HCT116 (cell line): ENCODE measurements at regions not wholly inside any gene's neighbourhood (a gene's known extent, or its start where the extent isn't known, plus 50 kb on each side); places are given as distances from the start of the nearest gene placed in this dataset.

Source experiments
- ATAC-seq: fragments of 200-7000 bp; cut with Tn5 transposase; 2 replicates; pipeline ENCODE4 v1.9.1; 2020; ENCODE audit warnings: mild to moderate bottlenecking, moderate library complexity
- BruUV-seq: library from RNA; stranded (reverse); fragments of 400-500 nt; replicated peaks from 2 replicates; lab custom pipeline; 2021; lab: Mats Ljungman, UMichigan
- CTCF ChIA-PET: fragments of 300-600 bp; sonication (Branson Sonifier 250); formaldehyde crosslinking; loops from one replicate; lab custom pipeline; 2021; ENCODE audit warnings: antibody characterized with exemption; lab: Charles Lee
- POLR2A ChIA-PET: fragments of 300-600, 350-600 bp; sonication (Branson Sonifier 250); formaldehyde crosslinking; loops from one replicate; lab custom pipeline; 2021; ENCODE audit warnings: antibody characterized with exemption; lab: Charles Lee
- RAD21 ChIA-PET, 2 experiments: fragments of 300-600 bp; sonication (Branson Sonifier 250); formaldehyde crosslinking; loops; one replicate each; lab custom pipeline; 2023; ENCODE audit warnings: low total read pairs in 2 of 2; ENCODE audit not compliant: uncharacterized antibody in 2 of 2, unreplicated experiment in 2 of 2, low non-redundant PET in 1 of 2; lab: Charles Lee
- DNase-seq: peaks from one replicate; pipeline ENCODE4 v3.0.0-alpha.2; 2010; ENCODE audit warnings: low read depth, low spot score
- H2AFZ ChIP-seq: fragments of 200-600 bp; shearing (Covaris generic), sonication (generic); 2 replicates; pipeline ENCODE4 v1.6.1; 2017; ENCODE audit warnings: low read depth, mixed run types, mixed read lengths, antibody characterized with exemption, low read length; ENCODE audit not compliant: poor library complexity, severe bottlenecking
- H3K27ac ChIP-seq: 2 replicates; pipeline ENCODE4 v1.5.1; 2012; ENCODE audit warnings: low read depth, low read length
- H3K27me3 ChIP-seq: fragments of 200-600 bp; sonication (generic); 2 replicates; pipeline ENCODE4 v1.6.1; 2016; ENCODE audit warnings: mixed run types, low read length, mixed read lengths; ENCODE audit not compliant: insufficient read depth
- H3K36me3 ChIP-seq, 2 experiments: fragments of 200-500 bp in 1 of 2; fragments of 200-600 bp in 1 of 2; sonication (Bioruptor generic) in 1 of 2; sonication (generic) in 1 of 2; 2 replicates each; pipeline versions ENCODE4 v1.5.1 to v1.6.1; 2014 to 2016; ENCODE audit warnings: low read length in 2 of 2, inconsistent platforms in 1 of 2, mixed read lengths in 1 of 2, mixed run types in 1 of 2; ENCODE audit not compliant: insufficient read depth in 2 of 2, control insufficient read depth in 1 of 2
- H3K4me1 ChIP-seq, 2 experiments: fragments of 200-600 bp in 1 of 2; sonication (generic) in 1 of 2; 2 replicates each; pipeline versions ENCODE4 v1.5.1 to v1.6.1; 2012 to 2017; ENCODE audit warnings: low read length in 2 of 2, inconsistent platforms in 1 of 2, mild to moderate bottlenecking in 1 of 2, mixed read lengths in 1 of 2, mixed run types in 1 of 2, moderate library complexity in 1 of 2; ENCODE audit not compliant: insufficient read depth in 2 of 2, control insufficient read depth in 1 of 2
- H3K4me2 ChIP-seq: fragments of 200-600 bp; sonication (generic); 2 replicates; pipeline ENCODE4 v1.6.1; 2017; ENCODE audit warnings: mixed run types, low read length, mixed read lengths
- H3K4me3 ChIP-seq, 2 experiments: fragments of 200-600 bp in 1 of 2; sonication (generic) in 1 of 2; replicated peaks in 1 of 2; 2 replicates each; pipeline ENCODE4 v1.5.1; 2011 to 2016; ENCODE audit warnings: low read length in 2 of 2, control low read depth in 1 of 2, low read depth in 1 of 2, mild to moderate bottlenecking in 1 of 2, mixed read lengths in 1 of 2, mixed run types in 1 of 2
- H3K79me2 ChIP-seq: fragments of 200-600 bp; sonication (generic); 2 replicates; pipeline ENCODE4 v1.6.1; 2017; ENCODE audit warnings: mild to moderate bottlenecking, mixed run types, low read length, moderate library complexity, mixed read lengths; ENCODE audit not compliant: insufficient read depth
- H3K9ac ChIP-seq: fragments of 200-600 bp; sonication (generic); 2 replicates; pipeline ENCODE4 v1.6.1; 2016; ENCODE audit warnings: low read length, mixed read lengths
- H3K9me2 ChIP-seq: fragments of 200-600 bp; sonication (generic), shearing (Covaris generic); 2 replicates; pipeline ENCODE4 v1.6.1; 2017; ENCODE audit warnings: mixed run types, mild to moderate bottlenecking, moderate library complexity; ENCODE audit not compliant: insufficient read depth
- H3K9me3 ChIP-seq, 2 experiments: fragments of 200-500 bp in 1 of 2; fragments of 200-600 bp in 1 of 2; sonication (Bioruptor generic) in 1 of 2; sonication (generic) in 1 of 2; 2 replicates each; pipeline ENCODE4 v1.6.1; 2014 to 2017; ENCODE audit warnings: low read length in 2 of 2, mixed read lengths in 2 of 2, inconsistent platforms in 1 of 2, low read depth in 1 of 2, mild to moderate bottlenecking in 1 of 2, mixed run types in 1 of 2, moderate library complexity in 1 of 2; ENCODE audit not compliant: control insufficient read depth in 1 of 2, insufficient read depth in 1 of 2
- H4K20me1 ChIP-seq: fragments of 200-600 bp; sonication (generic), shearing (Covaris generic); 2 replicates; pipeline ENCODE4 v1.6.1; 2017; ENCODE audit warnings: mixed run types, mild to moderate bottlenecking, moderate library complexity; ENCODE audit not compliant: insufficient read depth
- CBX3 ChIP-seq: IDR thresholded peaks from 2 replicates; pipeline ENCODE4 v1.6.1; 2012; ENCODE audit warnings: low read depth
- CTCF ChIP-seq, 3 experiments: fragments of 200-600 bp in 1 of 3; sonication (generic) in 1 of 3; IDR thresholded peaks in 2 of 3; conservative IDR thresholded peaks in 1 of 3; 2 replicates each; pipeline ENCODE4 v1.5.1; 2012 to 2017; ENCODE audit warnings: low read depth in 2 of 3, low read length in 2 of 3, antibody characterized with exemption in 1 of 3, borderline replicate concordance in 1 of 3, control low read depth in 1 of 3, mild to moderate bottlenecking in 1 of 3, mixed read lengths in 1 of 3, mixed run types in 1 of 3, moderate library complexity in 1 of 3; ENCODE audit not compliant: insufficient read depth in 1 of 3
- ELF1 ChIP-seq: IDR thresholded peaks from 2 replicates; pipeline ENCODE4 v1.6.1; 2012; ENCODE audit warnings: low read depth, borderline replicate concordance
- EZH2 ChIP-seq: fragments of 200-600 bp; sonication (generic); IDR thresholded peaks from 2 replicates; pipeline ENCODE4 v1.6.1; 2017; ENCODE audit warnings: antibody characterized with exemption, mixed run types
- EZH2phosphoT487 ChIP-seq: fragments of 200-600 bp; IDR thresholded peaks from 2 replicates; pipeline ENCODE4 v1.6.1; 2018; ENCODE audit warnings: antibody characterized with exemption, borderline replicate concordance
- JUND ChIP-seq: IDR thresholded peaks from 2 replicates; pipeline ENCODE4 v1.6.1; 2012
- RAD21 ChIP-seq: IDR thresholded peaks from 2 replicates; pipeline ENCODE4 v1.6.1; 2012; ENCODE audit warnings: low read depth, mild to moderate bottlenecking
- SIN3A ChIP-seq: IDR thresholded peaks from 2 replicates; pipeline ENCODE4 v1.6.1; 2012; ENCODE audit warnings: low read depth
- SP1 ChIP-seq: IDR thresholded peaks from 2 replicates; pipeline ENCODE4 v1.6.1; 2012; ENCODE audit warnings: low read depth
- SRF ChIP-seq: IDR thresholded peaks from 2 replicates; pipeline ENCODE4 v1.6.1; 2012; ENCODE audit warnings: low read depth
- TCF7L2 ChIP-seq: IDR thresholded peaks from 2 replicates; pipeline ENCODE4 v1.7.0; 2011; ENCODE audit warnings: borderline replicate concordance, inconsistent platforms; ENCODE audit not compliant: insufficient read depth, insufficient read length; ENCODE audit errors: extremely low read depth
- YY1 ChIP-seq: IDR thresholded peaks from 2 replicates; pipeline ENCODE4 v1.6.1; 2011; ENCODE audit warnings: low read length, low read depth, moderate library complexity, mild to moderate bottlenecking; ENCODE audit not compliant: insufficient replicate concordance; ENCODE audit errors: extremely low read depth
- ZNF274 ChIP-seq: fragments of 200-500 bp; sonication (Bioruptor generic); IDR thresholded peaks from 2 replicates; pipeline ENCODE4 v1.6.1; 2014; ENCODE audit warnings: mild to moderate bottlenecking, low read depth, low read length, inconsistent platforms
- intact Hi-C: fragments of 100-400 bp; cut with micrococcal nuclease; formaldehyde crosslinking; loops from 2 replicates; pipeline ENCODE4 v1.10.0; 2022

- TF ChIP-seq CTCF (IDR thresholded peaks at IDR 0.05 in 2 of 3, conservative IDR thresholded peaks at IDR 0.05 in 1 of 3; ENCODE audit: borderline replicate concordance in 1 of 3, insufficient read depth in 1 of 3, low read depth in 2 of 3, low read length in 2 of 3) (no peak), EZH2 (no peak), YY1 (no peak), SRF (no peak), RAD21 (no peak), CBX3 (no peak), EZH2phosphoT487 (no peak), ELF1 (no peak)
Measured at GRCh38 chr9:20138841-20139240, 350.0 kb upstream of the SLC24A2 start (continued).

GRCh38 chr9:20138116-20138515 is 349.3 kb upstream of the SLC24A2 start:
- Histone ChIP-seq H4K20me1 (no peaks in the 10 kb centered on the region), H3K36me3 (no peaks in the 10 kb centered on the region), H3K9me3 (no peaks in the 10 kb centered on the region), H3K9ac (no peak overlapping the region), H2AFZ (no peak overlapping the region), H3K79me2 (no peaks in the 10 kb centered on the region), H3K9me2 (no peaks in the 10 kb centered on the region), H3K27ac (no peak overlapping the region), H3K4me1 (no peaks in the 10 kb centered on the region), H3K4me2 (no peak overlapping the region), H3K27me3 (peaks cover 36% of the 10 kb centered on the region), H3K4me3 (no peak overlapping the region)
- DNase-seq (no peak), ATAC-seq (no peak)
- ChIA-PET RAD21 (no interaction called here), POLR2A (no interaction called here), CTCF (no interaction called here)
- no TSS peak for BruUV-seq
- TF ChIP-seq CBX3 (no peak), JUND (no peak), SP1 (no peak), TCF7L2 (no peak), ZNF274 (no peak), ELF1 (no peak), SIN3A (no peak)
- intact Hi-C loops = no loop called here
